ENCODE measurements at regions not wholly inside any gene's neighbourhood (a gene's known extent, or its start where the extent isn't known, plus 50 kb on each side); places are given as distances from the start of the nearest gene placed in this dataset.
A peak's percentile ranks its signal among the peaks of the same experiment; 100 is the strongest.
"Not testable (repeated sequence)": the region's sequence is repeated elsewhere in the genome, so short reads cannot be mapped to it uniquely, and the experiment has no call there.

DNA sequence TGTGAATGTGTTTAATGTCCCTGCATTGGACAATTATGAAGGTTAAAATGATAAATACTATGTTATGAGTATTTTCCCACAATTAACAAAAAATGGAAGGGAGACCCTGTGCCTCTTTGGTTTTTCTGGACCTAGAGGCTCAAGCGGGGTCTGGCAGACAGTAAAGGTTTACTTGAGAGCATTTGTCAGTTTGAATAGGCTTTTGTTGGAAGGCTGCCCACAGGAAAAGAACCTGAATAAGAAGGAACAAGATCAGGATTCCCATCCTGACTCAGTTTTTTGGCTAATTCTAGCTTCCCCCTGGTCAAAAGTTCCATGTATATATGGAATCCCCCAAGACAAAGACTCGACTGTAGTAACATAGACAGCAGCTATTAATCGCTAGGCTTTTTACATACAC lies 150.9 kb upstream of the JUN start:
- DNase-seq (ENCODE audit: low spot score): no peak

- DNase-seq (ENCODE audit: low spot score): no peak
Measured at GRCh38 chr1:58936973-58937372, 153.1 kb upstream of the JUN start.

DNA sequence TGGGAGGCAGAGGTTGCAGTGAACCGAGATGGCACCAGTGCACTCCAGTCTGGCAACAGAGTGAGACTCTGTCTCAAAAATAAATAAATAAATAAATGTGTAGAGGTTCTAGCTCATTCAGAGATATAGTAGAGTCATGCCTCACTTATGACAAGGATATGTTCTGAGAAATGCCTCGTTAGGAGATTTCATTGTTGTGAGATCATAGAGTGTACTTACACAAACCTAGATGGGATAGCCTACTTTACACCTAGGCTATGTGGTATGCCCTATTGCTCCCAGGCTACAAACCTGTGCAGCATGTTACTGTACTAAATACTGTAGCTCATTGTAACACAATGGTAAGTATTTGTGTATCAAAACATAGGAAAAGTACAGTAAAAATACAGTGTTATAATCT lies 155.3 kb upstream of the JUN start:
- no peak for DNase-seq (ENCODE audit: low spot score)

- no peak for DNase-seq (ENCODE audit: low spot score)
Measured at GRCh38 chr1:58939666-58940370, 156.0 kb upstream of the JUN start.

DNA sequence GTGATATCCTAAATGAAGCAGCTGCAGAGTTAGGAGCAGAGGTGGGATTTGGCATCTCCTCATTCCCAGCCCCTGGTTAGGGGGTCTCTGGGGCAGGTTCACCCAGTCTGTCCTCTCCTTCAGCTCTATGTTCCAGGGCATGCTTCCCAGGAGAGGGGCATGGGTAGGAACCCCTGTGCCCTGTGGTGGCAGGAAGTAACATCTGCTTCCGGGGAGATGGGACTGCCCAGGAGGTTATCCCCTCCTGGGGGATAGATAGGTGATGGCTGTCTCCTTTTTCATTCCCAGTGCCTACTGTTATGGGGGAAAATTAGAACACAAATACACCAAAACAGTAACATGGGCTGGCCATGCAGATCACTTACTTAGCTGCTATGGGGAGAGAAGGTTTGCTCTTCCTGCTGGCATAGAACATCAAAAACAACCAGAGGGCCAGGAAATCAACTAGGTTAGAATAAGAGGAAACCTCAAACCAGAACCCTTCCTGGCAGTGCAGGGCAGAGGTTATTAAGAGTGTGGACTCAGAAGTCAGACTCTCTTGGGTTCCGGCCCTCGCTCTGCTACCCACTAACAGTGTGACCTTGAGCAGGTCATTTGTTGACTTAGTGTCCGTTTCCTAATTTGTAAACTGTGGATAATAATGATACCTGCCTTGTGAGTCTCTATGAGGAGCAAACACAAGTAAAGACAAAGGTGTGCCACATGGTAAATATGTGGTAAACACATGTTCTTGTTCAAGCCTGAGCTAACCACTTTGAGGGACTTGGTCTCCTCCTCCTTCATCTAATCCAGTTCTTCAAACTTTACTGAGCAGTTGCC lies 157.8 kb upstream of the JUN start:
- DNase-seq (ENCODE audit: low spot score): peak; percentile 28

DNA sequence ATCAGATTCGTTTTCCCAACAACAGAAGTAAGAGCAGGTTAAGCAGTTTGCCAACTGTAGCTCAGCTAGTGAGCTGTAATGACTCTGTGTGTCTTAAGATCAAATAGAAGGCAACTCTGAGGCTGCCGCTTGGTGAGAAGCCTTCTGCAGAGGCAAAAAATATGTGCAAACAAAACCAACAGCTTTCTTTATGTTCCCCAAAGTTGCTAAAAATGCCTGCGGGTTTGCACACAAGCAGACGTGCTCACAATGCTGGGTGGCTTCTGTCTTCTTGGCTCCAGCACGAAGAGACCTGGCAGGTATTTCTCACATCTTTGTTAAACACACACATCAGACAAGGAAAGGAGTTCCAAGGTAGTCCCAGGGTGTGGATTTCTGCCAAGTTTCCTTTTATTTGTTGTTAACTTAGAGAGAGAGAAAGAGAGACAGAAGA lies 158.9 kb upstream of the JUN start:
- DNase-seq (ENCODE audit: low spot score): no peak

DNA sequence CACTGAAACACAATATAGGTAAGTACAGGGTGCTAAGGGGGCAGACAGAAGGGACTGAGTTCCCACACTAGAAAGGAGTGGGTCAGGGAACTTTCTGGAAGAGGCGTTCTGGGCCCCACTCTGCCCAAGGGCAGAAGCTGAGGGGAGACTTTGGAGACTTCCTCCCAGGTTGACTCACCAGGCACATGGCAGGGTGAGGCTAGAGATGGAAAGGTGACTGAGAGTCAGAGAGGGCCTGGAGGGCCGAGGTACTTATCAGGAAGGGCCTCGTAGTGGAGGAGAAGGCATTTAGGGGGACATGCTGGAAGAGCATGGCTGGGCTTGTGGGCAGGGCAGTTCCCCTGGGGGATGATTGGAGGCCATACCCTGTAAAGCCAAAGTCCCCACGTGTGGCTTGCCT lies 159.9 kb upstream of the JUN start:
- DNase-seq (ENCODE audit: low spot score): no peak

GRCh38 chr1:58944439-58944838 lies 160.6 kb upstream of the JUN start:
- DNase-seq (ENCODE audit: low spot score): no peak

DNA sequence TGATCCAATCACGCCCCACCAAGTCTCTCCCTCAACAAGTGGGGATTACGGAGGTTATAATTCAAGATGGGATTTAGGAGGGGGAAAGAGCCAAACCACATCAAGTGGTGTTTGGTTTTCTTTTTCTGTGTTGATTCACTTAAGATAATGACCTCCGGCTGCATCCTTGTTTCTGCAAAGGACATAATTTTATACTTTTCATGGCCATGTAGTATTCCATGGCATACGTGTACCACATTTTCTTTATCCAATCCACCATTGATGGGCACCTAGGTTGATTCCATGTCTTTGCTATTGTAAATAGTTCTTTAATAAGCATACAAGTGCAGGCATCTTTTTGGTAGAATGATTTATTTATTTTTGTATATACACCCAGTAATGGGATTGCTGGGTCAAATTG lies 162.5 kb upstream of the JUN start:
- no peak for DNase-seq (ENCODE audit: low spot score)

DNA sequence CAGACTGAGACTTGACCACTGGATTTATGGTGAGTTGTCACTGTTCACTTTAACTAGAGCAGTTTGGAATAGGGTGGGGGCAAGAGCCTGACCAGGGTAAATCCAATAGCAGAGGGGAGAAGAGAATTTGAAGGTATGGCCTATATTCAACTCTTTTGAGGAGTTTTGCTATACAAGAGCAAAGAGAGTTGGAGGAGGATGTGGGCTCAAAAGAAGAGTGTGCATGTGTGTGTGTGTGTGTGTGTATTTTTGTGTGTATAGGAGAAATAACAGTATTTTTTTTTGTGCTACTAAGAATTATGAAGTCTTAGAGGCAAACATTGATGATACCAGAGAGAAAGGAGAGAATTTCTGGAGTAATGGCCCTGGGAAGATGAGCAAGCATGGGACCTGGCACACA lies 164.8 kb upstream of the JUN start:
- DNase-seq (ENCODE audit: low spot score): no peak

DNA sequence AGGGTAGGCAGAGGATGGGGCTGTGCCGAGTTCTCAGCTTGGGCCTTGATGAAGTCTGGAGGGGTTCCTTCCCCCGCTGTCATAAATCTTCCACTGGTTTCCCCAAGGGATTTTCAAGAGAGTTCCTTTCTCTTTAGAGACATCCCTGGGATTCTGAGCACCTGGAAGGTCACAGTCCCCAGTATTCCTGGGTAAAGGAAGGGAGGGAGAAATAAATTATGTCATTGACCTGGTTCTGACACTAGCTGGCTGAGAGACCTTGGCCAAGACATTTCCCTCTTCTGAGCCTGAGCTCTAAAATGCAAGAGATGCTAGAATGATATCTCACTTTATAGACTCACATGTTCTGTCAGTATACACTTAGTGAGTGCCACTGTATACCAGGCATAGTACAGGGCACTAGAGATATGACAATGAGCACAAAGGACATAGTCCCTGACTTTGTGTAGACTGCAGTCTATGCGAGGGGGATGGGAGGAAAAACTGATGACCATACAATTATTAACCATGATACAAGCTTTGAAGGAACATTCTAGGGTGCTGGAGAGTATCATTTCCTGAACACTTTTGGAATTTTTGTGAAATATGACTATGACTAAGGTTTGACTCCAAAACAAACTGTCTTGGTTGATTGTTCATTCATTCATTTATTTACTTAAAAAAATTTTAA lies 165.8 kb upstream of the JUN start:
- no peak for DNase-seq (ENCODE audit: low spot score)

- DNase-seq (ENCODE audit: low spot score): no peak
Measured at GRCh38 chr1:58950897-58951296, 167.1 kb upstream of the JUN start.

- DNase-seq (ENCODE audit: low spot score): not testable (repeated sequence)
Measured at GRCh38 chr1:58953951-58954350, 170.1 kb upstream of the JUN start.

DNA sequence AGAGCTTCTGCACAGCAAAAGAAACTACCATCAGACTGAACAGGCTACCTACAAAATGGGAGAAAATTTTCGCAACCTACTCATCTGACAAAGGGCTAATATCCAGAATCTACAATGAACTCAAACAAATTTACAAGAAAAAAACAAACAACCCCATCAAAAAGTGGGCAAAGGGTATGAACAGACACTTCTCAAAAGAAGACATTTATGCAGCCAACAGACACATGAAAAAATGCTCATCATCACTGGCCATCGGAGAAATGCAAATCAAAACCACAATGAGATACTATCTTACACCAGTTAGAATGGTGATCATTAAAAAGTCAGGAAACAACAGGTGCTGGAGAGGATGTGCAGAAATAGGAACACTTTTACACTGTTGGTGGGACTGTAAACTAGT lies 179.4 kb upstream of the JUN start:
- not testable (repeated sequence) for DNase-seq (ENCODE audit: low spot score)

GRCh38 chr1:58964428-58964827 lies 180.6 kb upstream of the JUN start:
- no peak for DNase-seq (ENCODE audit: low spot score)

DNA sequence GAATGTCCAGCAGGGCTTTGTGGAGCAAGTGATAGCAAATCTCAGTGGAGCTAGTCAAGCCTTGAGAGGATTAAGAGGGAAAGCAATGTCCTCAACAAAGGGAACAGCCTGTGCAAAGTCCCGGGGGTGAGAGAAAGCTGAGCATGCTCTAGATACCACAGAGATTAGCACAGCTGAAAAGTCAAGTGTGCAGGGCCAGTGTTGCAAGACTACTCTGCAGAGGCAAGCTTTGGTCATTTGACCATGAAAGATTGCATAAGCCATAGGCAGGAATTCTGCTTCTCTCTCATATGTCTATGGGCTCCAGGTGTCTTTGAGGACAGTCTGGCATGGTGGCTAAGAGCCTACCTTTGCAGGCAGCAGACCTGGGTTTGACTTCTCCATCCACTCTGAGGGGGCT lies 181.0 kb upstream of the JUN start:
- no peak for DNase-seq (ENCODE audit: low spot score)

GRCh38 chr1:58966103-58966916 lies 182.5 kb upstream of the JUN start:
- no peak for DNase-seq (ENCODE audit: low spot score)

GRCh38 chr1:58966917-58967740 lies 183.3 kb upstream of the JUN start:
- no peak for DNase-seq (ENCODE audit: low spot score)

- peak; percentile 15 for DNase-seq (ENCODE audit: low spot score)
Measured at GRCh38 chr1:58968360-58968952, 184.6 kb upstream of the JUN start.

DNA sequence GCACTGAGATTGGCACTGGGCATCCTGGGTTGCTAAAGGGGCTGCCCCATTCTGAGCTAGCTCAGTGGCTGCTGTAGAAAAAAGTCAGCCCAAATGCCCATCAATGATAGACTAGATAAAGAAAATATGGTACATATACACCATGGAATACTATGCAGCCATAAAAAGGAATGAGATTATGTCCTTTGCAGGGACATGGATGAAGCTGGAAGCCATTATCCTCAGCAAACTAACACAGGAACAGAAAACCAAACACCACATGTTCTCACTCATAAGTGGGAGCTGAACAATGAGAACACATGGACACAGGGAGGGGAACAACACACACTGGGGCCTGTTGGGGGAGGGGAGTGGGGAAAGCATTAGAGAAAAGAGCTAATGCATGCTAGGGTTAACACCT lies 185.3 kb upstream of the JUN start:
- not testable (repeated sequence) for DNase-seq (ENCODE audit: low spot score)

- no peak for DNase-seq (ENCODE audit: low spot score)
Measured at GRCh38 chr1:58971629-58972140, 187.8 kb upstream of the JUN start.
